ENCODE measurements at regions not wholly inside any gene's neighbourhood (a gene's known extent, or its start where the extent isn't known, plus 50 kb on each side); places are given as distances from the start of the nearest gene placed in this dataset.

- POLR2A ChIA-PET, result no interaction called here
These were observed 100.6 kb downstream of the ADRA2C start for GRCh38 chr4:3866813-3867129.

GRCh38 chr4:3867403-3868100 is 101.4 kb downstream of the ADRA2C start:
- TF ChIP-seq EZH2phosphoT487 (IDR thresholded peaks at IDR 0.05; ENCODE audit: borderline replicate concordance, low read depth, low read length) (no peak), CTCF (conservative IDR thresholded peaks at IDR 0.05; ENCODE audit: low read length) (no peak)
- POLR2A ChIA-PET, result no interaction called here
- no TSS peak for BruUV-seq (replicated peaks)

More at GRCh38 chr4:3866813-3867129, 100.6 kb downstream of the ADRA2C start:
- BruUV-seq (replicated peaks), result no TSS peak
- no peak for TF ChIP-seq CTCF (conservative IDR thresholded peaks at IDR 0.05; ENCODE audit: low read length)
- no peak for TF ChIP-seq EZH2phosphoT487 (IDR thresholded peaks at IDR 0.05; ENCODE audit: borderline replicate concordance, low read depth, low read length)
- DNase-seq (ENCODE audit: low spot score), result no peak
- Histone ChIP-seq H3K27ac (ENCODE audit: low read depth, low read length, poor library complexity, severe bottlenecking) (no peak overlapping the region), H2AFZ (ENCODE audit: low read length) (no peak overlapping the region), H3K9me2 (ENCODE audit: insufficient read depth, low read length) (no peaks in the 10 kb centered on the region), H4K20me1 (ENCODE audit: insufficient read depth, low read length) (no peaks in the 10 kb centered on the region), H3K36me3 (ENCODE audit: insufficient read depth, low read length) (no peaks in the 10 kb centered on the region), H3K9me3 (ENCODE audit: low read length) (no peaks in the 10 kb centered on the region), H3K79me2 (ENCODE audit: insufficient read depth, low read depth, low read length) (no peaks in the 10 kb centered on the region), H3K4me1 (ENCODE audit: insufficient read depth, low read length, poor library complexity, severe bottlenecking) (no peaks in the 10 kb centered on the region), H3K4me2 (ENCODE audit: low read length) (no peak overlapping the region), H3K4me3 (ENCODE audit: low read depth, low read length, poor library complexity, severe bottlenecking) (no peak overlapping the region)
- intact Hi-C loops (cut with micrococcal nuclease; ENCODE audit: unreplicated experiment), result no loop called here
- CTCF ChIA-PET (ENCODE audit: unreplicated experiment), result no interaction called here

GRCh38 chr4:3868211-3869173 is 102.3 kb downstream of the ADRA2C start:
- ChIA-PET POLR2A (no interaction called here), CTCF (ENCODE audit: unreplicated experiment) (no interaction called here)
- no peaks in the 10 kb centered on the region for H3K9me3 ChIP-seq (ENCODE audit: low read length)
- H4K20me1 ChIP-seq (ENCODE audit: insufficient read depth, low read length), result no peaks in the 10 kb centered on the region
- no peaks in the 10 kb centered on the region for H3K79me2 ChIP-seq (ENCODE audit: insufficient read depth, low read depth, low read length)
- H3K9me2 ChIP-seq (ENCODE audit: insufficient read depth, low read length), result no peaks in the 10 kb centered on the region
- DNase-seq (ENCODE audit: low spot score), result no peak
- no peak overlapping the region for H3K27ac ChIP-seq (ENCODE audit: low read depth, low read length, poor library complexity, severe bottlenecking)
- intact Hi-C loops (cut with micrococcal nuclease; ENCODE audit: unreplicated experiment), result no loop called here
- no peak overlapping the region for H3K4me3 ChIP-seq (ENCODE audit: low read depth, low read length, poor library complexity, severe bottlenecking)
- no peak for TF ChIP-seq CTCF (conservative IDR thresholded peaks at IDR 0.05; ENCODE audit: low read length)
- TF ChIP-seq EZH2phosphoT487 (IDR thresholded peaks at IDR 0.05; ENCODE audit: borderline replicate concordance, low read depth, low read length), result no peak
- no TSS peak for BruUV-seq (replicated peaks)
- no peaks in the 10 kb centered on the region for H3K36me3 ChIP-seq (ENCODE audit: insufficient read depth, low read length)
- no peak overlapping the region for H2AFZ ChIP-seq (ENCODE audit: low read length)
- no peaks in the 10 kb centered on the region for H3K4me1 ChIP-seq (ENCODE audit: insufficient read depth, low read length, poor library complexity, severe bottlenecking)
- no peak overlapping the region for H3K4me2 ChIP-seq (ENCODE audit: low read length)

More at GRCh38 chr4:3867403-3868100, 101.4 kb downstream of the ADRA2C start:
- Histone ChIP-seq H4K20me1 (ENCODE audit: insufficient read depth, low read length) (no peaks in the 10 kb centered on the region), H3K79me2 (ENCODE audit: insufficient read depth, low read depth, low read length) (no peaks in the 10 kb centered on the region), H3K4me3 (ENCODE audit: low read depth, low read length, poor library complexity, severe bottlenecking) (no peak overlapping the region), H3K36me3 (ENCODE audit: insufficient read depth, low read length) (no peaks in the 10 kb centered on the region), H3K4me2 (ENCODE audit: low read length) (no peak overlapping the region), H3K9me2 (ENCODE audit: insufficient read depth, low read length) (no peaks in the 10 kb centered on the region), H3K9me3 (ENCODE audit: low read length) (no peaks in the 10 kb centered on the region), H2AFZ (ENCODE audit: low read length) (no peak overlapping the region), H3K27ac (ENCODE audit: low read depth, low read length, poor library complexity, severe bottlenecking) (no peak overlapping the region), H3K4me1 (ENCODE audit: insufficient read depth, low read length, poor library complexity, severe bottlenecking) (no peaks in the 10 kb centered on the region)
- intact Hi-C loops (cut with micrococcal nuclease; ENCODE audit: unreplicated experiment), result no loop called here
- CTCF ChIA-PET (ENCODE audit: unreplicated experiment), result no interaction called here
- no peak for DNase-seq (ENCODE audit: low spot score)

All from OCI-LY7 (cell line).